ENCODE measurements at regions not wholly inside any gene's neighbourhood (a gene's known extent, or its start where the extent isn't known, plus 50 kb on each side); places are given as distances from the start of the nearest gene placed in this dataset.

- no peak for TF ChIP-seq CTCF (IDR thresholded peaks at IDR 0.05)
- no peak for TF ChIP-seq GABPA (IDR thresholded peaks at IDR 0.05; ENCODE audit: low read depth)
- TF ChIP-seq REST (IDR thresholded peaks at IDR 0.05; ENCODE audit: low read depth, low read length) = no peak
- no peak for TF ChIP-seq MEF2A (IDR thresholded peaks at IDR 0.05; ENCODE audit: borderline replicate concordance, low read depth)
- no peak for TF ChIP-seq POLR2AphosphoS5 (IDR thresholded peaks at IDR 0.05; ENCODE audit: low read depth, low read length)
- TF ChIP-seq RXRA (IDR thresholded peaks at IDR 0.05; ENCODE audit: borderline replicate concordance, low read depth) = no peak
- TF ChIP-seq FOXJ3 (CRISPR knock-in tag; IDR thresholded peaks at IDR 0.05) = no peak
- no peak for TF ChIP-seq EZH2phosphoT487 (IDR thresholded peaks at IDR 0.05; ENCODE audit: borderline replicate concordance, low read depth)
- TF ChIP-seq NFIC (IDR thresholded peaks at IDR 0.05; ENCODE audit: borderline replicate concordance) = no peak
- TF ChIP-seq JUND (IDR thresholded peaks at IDR 0.05) = no peak
Observed at GRCh38 chr14:98899441-98899840, 372.6 kb downstream of the BCL11B start.

Data from SK-N-SH (cell line).